ENCODE measurements at regions not wholly inside any gene's neighbourhood (a gene's known extent, or its start where the extent isn't known, plus 50 kb on each side); places are given as distances from the start of the nearest gene placed in this dataset.
"Not testable (repeated sequence)": the region's sequence is repeated elsewhere in the genome, so short reads cannot be mapped to it uniquely, and the experiment has no call there.

DNA sequence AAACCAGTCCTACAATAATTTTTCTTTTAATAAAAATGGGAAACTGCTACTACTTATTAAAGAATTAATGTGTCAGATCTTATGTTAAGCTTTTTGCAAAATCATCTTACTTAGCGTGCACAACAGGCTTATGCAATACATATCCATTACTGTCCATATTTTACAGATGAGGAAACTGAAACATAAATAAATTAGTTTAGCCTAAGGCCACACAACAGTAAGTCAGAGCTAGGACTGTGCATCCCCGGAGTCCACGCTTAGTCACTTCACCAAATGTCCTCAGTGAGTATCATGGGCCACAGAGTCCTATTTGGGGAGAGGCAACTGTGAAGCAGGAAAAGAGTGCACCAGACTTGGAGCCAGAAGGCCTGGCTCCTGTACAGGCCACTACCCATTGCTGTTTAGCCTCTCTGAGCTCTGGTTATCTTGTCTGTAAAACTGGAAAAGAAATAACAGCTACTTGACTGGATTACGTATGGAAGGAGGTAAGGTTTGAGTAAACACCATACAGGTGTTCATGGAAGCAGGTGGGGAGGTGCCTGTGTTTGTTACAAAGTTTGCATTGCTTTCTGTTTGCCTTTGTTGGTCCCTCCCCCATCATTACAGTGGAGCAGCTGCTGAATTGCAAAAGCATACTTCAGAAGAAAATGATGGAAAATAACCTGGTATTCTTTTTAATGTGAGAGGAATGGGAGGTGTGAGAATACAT is 192.8 kb downstream of the FCRL5 start:
- TF ChIP-seq, protein P1, sequence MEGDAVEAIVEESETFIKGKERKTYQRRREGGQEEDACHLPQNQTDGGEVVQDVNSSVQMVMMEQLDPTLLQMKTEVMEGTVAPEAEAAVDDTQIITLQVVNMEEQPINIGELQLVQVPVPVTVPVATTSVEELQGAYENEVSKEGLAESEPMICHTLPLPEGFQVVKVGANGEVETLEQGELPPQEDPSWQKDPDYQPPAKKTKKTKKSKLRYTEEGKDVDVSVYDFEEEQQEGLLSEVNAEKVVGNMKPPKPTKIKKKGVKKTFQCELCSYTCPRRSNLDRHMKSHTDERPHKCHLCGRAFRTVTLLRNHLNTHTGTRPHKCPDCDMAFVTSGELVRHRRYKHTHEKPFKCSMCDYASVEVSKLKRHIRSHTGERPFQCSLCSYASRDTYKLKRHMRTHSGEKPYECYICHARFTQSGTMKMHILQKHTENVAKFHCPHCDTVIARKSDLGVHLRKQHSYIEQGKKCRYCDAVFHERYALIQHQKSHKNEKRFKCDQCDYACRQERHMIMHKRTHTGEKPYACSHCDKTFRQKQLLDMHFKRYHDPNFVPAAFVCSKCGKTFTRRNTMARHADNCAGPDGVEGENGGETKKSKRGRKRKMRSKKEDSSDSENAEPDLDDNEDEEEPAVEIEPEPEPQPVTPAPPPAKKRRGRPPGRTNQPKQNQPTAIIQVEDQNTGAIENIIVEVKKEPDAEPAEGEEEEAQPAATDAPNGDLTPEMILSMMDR (IDR thresholded peaks at IDR 0.05; ENCODE audit: low read depth, low read length, missing control alignments): no peak
- H3K4me3 ChIP-seq (ENCODE audit: low read depth, low read length): no peak overlapping the region
- in situ Hi-C loops (cut with HindIII; ENCODE audit: low sequenced_read_pairs): loop anchor here (25.0 kb wide), 1 partner anchor 128 kb away; no protein-coding TSS in a partner anchor
- no peak for DNase-seq (ENCODE audit: low read depth)

DNA sequence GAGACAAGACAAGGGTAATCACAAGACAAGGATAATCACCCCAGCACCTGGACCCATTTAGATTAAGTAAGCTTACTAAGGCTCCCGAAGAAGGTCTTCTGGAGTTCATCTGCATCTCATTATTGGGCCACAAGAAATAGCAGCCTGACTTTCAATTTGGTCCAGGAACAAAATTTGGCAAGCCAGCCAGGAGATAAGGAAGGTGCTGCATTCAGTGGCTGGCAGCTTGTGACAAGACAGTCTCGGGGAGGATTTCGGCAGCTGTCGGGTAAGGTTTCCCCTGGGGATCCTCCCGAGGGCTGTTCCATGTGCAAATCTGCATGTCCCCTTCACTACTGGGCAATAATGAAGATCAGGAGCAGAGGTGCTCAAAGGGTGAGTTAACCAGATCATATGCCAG is 195.2 kb downstream of the FCRL5 start:
- in situ Hi-C loops (cut with HindIII; ENCODE audit: low sequenced_read_pairs): loop anchor here (25.0 kb wide), 1 partner anchor 130 kb away; no protein-coding TSS in a partner anchor
- TF ChIP-seq, protein P1 (IDR thresholded peaks at IDR 0.05; ENCODE audit: low read depth, low read length, missing control alignments): no peak

DNA sequence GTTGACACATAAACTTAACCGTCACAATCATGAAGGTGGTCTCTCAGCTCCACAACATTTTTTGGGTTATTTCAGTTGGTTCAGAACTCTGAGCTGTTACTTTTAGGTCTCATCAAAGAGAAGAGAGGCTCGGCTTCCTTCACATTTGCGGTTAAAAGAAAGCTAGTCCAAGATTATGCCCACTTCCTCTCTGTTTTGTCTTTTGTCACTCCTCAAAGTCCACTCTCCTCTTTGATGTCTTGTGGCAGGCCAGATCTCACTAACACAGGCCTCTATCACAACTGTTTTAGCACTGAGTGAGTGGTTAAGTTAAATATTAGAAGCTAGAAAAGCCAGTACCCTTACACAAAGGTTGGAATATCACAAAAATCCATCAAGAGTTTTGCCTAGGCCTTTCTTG is 195.7 kb downstream of the FCRL5 start:
- no peak for DNase-seq (ENCODE audit: low read depth)
- TF ChIP-seq, protein P1 (IDR thresholded peaks at IDR 0.05; ENCODE audit: low read depth, low read length, missing control alignments): no peak
- H3K4me3 ChIP-seq (ENCODE audit: low read depth, low read length): no peak overlapping the region
- in situ Hi-C loops (cut with HindIII; ENCODE audit: low sequenced_read_pairs): loop anchor here (25.0 kb wide), 1 partner anchor 131 kb away; no protein-coding TSS in a partner anchor

More for the DNA sequence above, 195.2 kb downstream of the FCRL5 start:
- no peak for DNase-seq (ENCODE audit: low read depth)
- no peak overlapping the region for H3K4me3 ChIP-seq (ENCODE audit: low read depth, low read length)

DNA sequence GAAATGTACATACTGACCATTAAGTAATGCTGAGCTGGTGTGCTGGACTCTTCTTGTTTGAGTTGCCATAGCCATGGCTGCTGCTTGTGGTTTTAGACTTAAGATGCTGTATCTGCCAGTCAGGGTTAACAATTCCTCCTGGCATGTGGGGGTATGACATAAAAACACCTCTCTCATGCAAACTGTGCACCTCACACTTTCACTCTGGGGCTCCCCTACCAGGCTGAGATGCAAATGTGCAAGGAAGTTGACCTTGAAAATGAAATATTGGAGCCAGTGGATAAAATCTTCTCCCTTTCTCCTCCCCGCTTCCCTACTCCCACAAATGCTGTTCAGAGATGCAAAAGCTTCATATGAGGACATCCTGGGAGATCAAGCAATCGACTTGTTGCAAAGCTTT is 198.8 kb downstream of the FCRL5 start:
- DNase-seq (ENCODE audit: low read depth): no peak
- in situ Hi-C loops (cut with HindIII; ENCODE audit: low sequenced_read_pairs): loop anchor here (25.0 kb wide), 1 partner anchor 134 kb away; no protein-coding TSS in a partner anchor
- TF ChIP-seq, protein P1 (IDR thresholded peaks at IDR 0.05; ENCODE audit: low read depth, low read length, missing control alignments): no peak
- no peak overlapping the region for H3K4me3 ChIP-seq (ENCODE audit: low read depth, low read length)

DNA sequence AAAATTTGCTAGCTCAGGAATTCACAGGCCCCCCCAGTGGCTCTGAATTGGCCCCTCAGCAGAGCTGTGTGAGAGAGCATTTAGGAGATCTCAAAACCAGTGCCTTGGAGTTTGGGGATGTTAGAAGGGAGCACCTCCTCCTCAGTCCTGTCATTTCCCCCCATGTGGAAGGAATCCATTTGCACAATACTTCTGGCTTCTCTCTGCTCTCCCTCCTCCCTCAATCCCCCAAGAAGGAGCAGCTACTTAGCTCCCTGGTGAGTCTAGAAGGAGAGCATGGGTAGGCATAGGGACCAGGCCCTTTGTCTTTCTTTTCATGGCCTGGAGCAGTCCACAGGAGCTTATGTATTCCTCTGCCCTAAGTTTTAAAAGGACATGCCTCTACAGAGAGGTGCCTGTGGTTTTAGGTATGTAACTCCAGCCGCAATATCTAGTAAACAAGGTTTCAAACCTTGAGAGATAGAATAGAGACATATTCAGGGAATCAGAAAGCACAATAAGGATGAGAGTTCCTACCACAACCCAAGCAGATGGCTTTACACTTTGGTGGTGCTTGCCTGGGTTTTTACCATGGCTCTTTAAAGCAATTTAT is 199.4 kb downstream of the FCRL5 start:
- TF ChIP-seq, protein P1 (IDR thresholded peaks at IDR 0.05; ENCODE audit: low read depth, low read length, missing control alignments): no peak
- H3K4me3 ChIP-seq (ENCODE audit: low read depth, low read length): no peak overlapping the region
- in situ Hi-C loops (cut with HindIII; ENCODE audit: low sequenced_read_pairs): loop anchor here (25.0 kb wide), 1 partner anchor 134 kb away; no protein-coding TSS in a partner anchor
- DNase-seq (ENCODE audit: low read depth): no peak

DNA sequence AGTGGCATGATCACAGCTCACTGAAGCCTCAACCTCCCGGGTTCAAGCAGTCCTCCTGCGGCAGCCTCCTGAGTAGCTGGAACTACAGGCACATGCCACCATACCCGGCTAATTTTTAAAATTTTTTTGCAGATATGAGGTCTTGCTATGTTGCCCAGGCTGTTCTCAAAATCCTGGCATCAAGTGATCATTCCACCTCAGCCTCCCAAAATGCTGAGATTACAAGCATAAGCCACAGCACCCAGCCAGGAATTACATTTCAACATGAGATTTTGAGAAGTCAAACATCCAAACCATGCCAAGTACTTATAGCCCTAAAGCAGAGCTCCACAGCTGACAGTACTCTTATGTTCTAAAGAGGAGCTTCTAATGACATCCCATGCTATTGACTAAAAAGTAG is 200.1 kb downstream of the FCRL5 start:
- TF ChIP-seq, protein P1 (IDR thresholded peaks at IDR 0.05; ENCODE audit: low read depth, low read length, missing control alignments): no peak
- DNase-seq (ENCODE audit: low read depth): no peak
- in situ Hi-C loops (cut with HindIII; ENCODE audit: low sequenced_read_pairs): loop anchor here (25.0 kb wide), 1 partner anchor 135 kb away; no protein-coding TSS in a partner anchor
- no peak overlapping the region for H3K4me3 ChIP-seq (ENCODE audit: low read depth, low read length)

DNA sequence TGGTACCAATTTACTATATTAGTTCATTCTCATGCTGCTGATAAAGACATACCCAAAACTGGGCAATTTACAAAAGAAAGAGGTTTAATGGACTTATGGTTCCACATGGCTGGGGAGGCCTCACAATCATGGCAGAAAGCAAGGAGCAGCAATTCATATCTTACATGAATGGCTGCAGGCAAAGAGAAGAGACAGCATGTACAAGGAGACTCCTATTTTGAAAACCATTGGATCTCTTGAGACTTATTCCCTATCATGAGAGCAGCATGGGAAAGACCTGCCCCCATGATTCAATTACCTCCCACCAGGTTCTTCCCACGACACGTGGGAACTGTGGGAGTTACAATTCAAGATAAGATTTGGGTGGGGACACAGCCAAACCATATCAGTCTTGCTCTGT is 200.5 kb downstream of the FCRL5 start:
- not testable (repeated sequence) for DNase-seq (ENCODE audit: low read depth); H3K4me3 ChIP-seq (ENCODE audit: low read depth, low read length)
- in situ Hi-C loops (cut with HindIII; ENCODE audit: low sequenced_read_pairs): loop anchor here (25.0 kb wide), 1 partner anchor 136 kb away; no protein-coding TSS in a partner anchor
